Omental fat pad (tissue), 3 donors: ENCODE measurements at regions not wholly inside any gene's neighbourhood (a gene's known extent, or its start where the extent isn't known, plus 50 kb on each side); places are given as distances from the start of the nearest gene placed in this dataset.

Experiments
- ATAC-seq: fragments of 150-250 bp; one replicate; pipeline ENCODE4 v1.9.1; 2016; ENCODE audit warnings: mild to moderate bottlenecking, moderate library complexity; ENCODE audit not compliant: low FRiP score
- DNase-seq: peaks from one replicate; pipeline ENCODE4 v3.0.0-alpha.2; 2019; ENCODE audit warnings: low spot score
- TF ChIP-seq, protein P1 (sequence below), 3 donors: fragments of 450-650 bp; IDR thresholded peaks; one replicate each; pipeline ENCODE4 v1.5.1; 2016 to 2017; ENCODE audit warnings: antibody characterized with exemption in 3 of 3, mild to moderate bottlenecking in 3 of 3, moderate library complexity in 2 of 3

DNA sequence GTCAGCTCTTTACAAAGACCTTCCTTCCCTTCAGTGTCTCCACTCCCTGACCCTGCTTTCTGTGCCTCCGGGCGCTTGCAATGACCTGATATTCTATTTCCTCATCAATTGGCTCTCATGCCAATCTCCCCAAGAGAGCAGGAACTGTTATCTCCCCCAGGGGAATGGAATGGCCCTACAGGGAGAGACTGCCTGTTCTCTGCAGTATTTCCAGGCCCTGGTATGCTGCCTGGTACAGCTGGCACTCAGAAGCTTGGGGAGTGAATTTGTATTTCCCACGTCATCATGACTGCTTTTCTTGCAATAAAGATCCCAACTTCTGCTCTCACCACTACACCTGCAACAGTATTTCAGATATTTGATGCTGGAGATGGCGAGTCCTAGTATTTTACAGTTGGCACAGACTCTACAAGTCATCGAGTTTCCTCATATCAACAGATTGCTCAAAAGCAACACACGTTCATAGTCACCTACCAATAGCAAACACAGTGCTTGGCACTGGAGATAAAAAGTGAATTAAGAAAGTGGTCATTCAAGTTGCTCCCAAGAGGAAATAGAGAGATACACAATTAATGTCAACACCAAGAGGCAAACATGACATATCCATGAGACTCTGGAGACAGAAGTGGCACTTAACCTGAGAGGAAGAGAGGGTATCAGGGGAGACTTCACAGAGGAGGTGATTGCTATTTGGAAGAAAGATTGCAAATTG lies 90.5 kb upstream of the EGFL6 start:
- no peak for ATAC-seq
- TF ChIP-seq, protein P1, sequence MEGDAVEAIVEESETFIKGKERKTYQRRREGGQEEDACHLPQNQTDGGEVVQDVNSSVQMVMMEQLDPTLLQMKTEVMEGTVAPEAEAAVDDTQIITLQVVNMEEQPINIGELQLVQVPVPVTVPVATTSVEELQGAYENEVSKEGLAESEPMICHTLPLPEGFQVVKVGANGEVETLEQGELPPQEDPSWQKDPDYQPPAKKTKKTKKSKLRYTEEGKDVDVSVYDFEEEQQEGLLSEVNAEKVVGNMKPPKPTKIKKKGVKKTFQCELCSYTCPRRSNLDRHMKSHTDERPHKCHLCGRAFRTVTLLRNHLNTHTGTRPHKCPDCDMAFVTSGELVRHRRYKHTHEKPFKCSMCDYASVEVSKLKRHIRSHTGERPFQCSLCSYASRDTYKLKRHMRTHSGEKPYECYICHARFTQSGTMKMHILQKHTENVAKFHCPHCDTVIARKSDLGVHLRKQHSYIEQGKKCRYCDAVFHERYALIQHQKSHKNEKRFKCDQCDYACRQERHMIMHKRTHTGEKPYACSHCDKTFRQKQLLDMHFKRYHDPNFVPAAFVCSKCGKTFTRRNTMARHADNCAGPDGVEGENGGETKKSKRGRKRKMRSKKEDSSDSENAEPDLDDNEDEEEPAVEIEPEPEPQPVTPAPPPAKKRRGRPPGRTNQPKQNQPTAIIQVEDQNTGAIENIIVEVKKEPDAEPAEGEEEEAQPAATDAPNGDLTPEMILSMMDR (IDR thresholded peaks at IDR 0.05) = no peak
- DNase-seq = no peak

- DNase-seq = no peak
- ATAC-seq = no peak
- TF ChIP-seq, protein P1 (IDR thresholded peaks at IDR 0.05) = no peak
Measured at GRCh38 chrX:13476384-13476783, 93.0 kb upstream of the EGFL6 start.

- DNase-seq = no peak
Measured at GRCh38 chrX:13474164-13474516, 95.3 kb upstream of the EGFL6 start.

DNA sequence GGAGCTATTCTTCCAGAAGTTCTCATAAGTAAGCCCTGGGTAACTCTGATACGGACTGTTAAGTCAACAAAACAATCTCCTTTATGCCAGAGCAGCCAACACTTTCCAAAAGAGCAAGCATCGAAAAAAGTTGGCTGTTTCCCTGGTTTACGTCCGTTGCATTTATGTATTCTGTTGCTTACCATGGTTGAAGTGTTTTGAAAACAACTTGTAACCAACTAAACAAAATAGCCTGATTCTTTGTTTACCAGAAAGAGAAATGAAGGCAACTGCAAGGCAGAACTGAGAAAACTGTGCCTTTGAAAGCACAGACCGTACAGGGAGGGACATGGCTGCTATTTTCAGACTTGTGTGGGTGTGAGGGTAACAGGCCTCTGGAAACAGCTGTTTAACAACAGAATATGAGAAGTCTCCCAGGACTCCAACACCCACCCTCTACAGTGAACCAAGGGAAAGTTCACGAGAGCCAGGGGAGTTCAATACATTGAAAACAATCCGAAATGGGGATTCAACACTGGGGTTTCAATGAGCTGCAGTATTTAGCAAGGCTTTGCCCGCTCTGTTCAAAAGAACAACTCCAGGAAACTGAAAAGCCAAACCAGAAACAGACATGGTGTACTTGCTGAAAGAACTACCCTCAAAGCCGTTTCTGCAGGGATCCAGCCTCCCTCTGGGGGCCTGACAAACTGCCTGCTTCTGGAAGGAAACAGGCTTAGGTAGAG lies 95.8 kb upstream of the EGFL6 start:
- DNase-seq = no peak
- ATAC-seq = no peak
- TF ChIP-seq, protein P1 (IDR thresholded peaks at IDR 0.05) = no peak

More at GRCh38 chrX:13474164-13474516, 95.3 kb upstream of the EGFL6 start:
- ATAC-seq = no peak
- TF ChIP-seq, protein P1 (IDR thresholded peaks at IDR 0.05) = no peak

- no peak for DNase-seq
- ATAC-seq = no peak
- TF ChIP-seq, protein P1 (IDR thresholded peaks at IDR 0.05) = no peak
Measured at GRCh38 chrX:13472975-13473374, 96.4 kb upstream of the EGFL6 start.

DNA sequence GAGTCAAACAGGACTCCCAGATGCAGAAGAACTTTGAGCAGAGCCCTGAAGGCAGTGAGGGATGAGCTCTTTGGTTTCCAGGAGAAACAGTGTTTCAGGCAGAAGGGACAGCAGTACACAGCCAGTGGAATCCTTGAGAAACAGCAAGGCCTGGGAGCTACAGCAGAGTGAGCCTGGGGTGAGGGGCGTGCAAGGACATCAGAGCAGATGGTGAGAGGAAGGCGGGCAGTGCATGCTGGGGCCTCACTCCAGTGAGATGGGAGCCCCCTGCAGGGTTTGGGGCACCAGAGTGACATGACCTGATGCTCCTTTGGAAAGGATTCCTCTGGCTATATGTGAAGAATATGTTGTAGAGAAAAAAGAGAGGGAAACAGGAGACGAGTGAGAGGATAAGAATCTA lies 98.1 kb upstream of the EGFL6 start:
- TF ChIP-seq, protein P1 (IDR thresholded peaks at IDR 0.05) = no peak
- no peak for DNase-seq
- no peak for ATAC-seq

DNA sequence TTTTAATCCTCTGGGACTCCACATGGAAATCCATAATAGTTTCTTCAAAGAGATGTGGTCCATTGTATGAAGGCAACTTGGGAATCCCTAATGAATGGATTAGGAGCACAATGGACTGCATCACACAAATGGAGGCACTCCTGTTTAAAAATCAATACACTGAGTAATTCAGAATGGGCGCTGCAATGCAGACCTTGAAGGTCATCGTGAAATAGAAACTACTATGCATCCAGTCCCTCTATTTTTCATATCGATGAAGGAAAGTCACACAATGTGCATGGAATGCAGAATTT lies 98.8 kb upstream of the EGFL6 start:
- DNase-seq (no peak), ATAC-seq (no peak)
- TF ChIP-seq, protein P1 (IDR thresholded peaks at IDR 0.05) = no peak
